GM12878 (cell line): ENCODE measurements at regions not wholly inside any gene's neighbourhood (a gene's known extent, or its start where the extent isn't known, plus 50 kb on each side); places are given as distances from the start of the nearest gene placed in this dataset.

Experiments
- ATAC-seq: fragments of 200-7000 bp; cut with Tn5 transposase; 3 replicates; pipeline ENCODE4 v1.9.1; 2020; ENCODE audit warnings: mild to moderate bottlenecking, moderate library complexity
- BruUV-seq: library from RNA; stranded (reverse); fragments of 400-500 nt; replicated peaks from 2 replicates; lab custom pipeline; 2021; lab: Mats Ljungman, UMichigan
- CTCF ChIA-PET: fragments of 300-600 bp; sonication (Branson Sonifier 250); formaldehyde crosslinking; extraction: SDS; loops from one replicate; lab custom pipeline; 2021; ENCODE audit warnings: inconsistent platforms; lab: Yijun Ruan, JAX
- POLR2A ChIA-PET: fragments of 350-600 bp; formaldehyde crosslinking; extraction: SDS; loops from one replicate; lab custom pipeline; 2021; ENCODE audit warnings: inconsistent platforms; lab: Charles Lee
- RAD21 ChIA-PET: fragments of 300-600 bp; sonication (Branson Sonifier 250); formaldehyde crosslinking; loops from one replicate; lab custom pipeline; 2023; ENCODE audit warnings: antibody characterized with exemption; ENCODE audit not compliant: unreplicated experiment; lab: Charles Lee
- SMC1A ChIA-PET: fragments of 300-600 bp; sonication (Branson Sonifier 250); formaldehyde crosslinking; loops from one replicate; lab custom pipeline; 2023; ENCODE audit not compliant: unreplicated experiment, uncharacterized antibody; lab: Charles Lee
- DNase-seq: peaks from one replicate; pipeline ENCODE4 v3.0.0-alpha.2; 2011; ENCODE audit warnings: low read depth, low spot score
- FAIRE-seq: peaks from 3 replicates; lab custom pipeline; 2011; peaks lifted over from hg19 to GRCh38; lab: Jason Lieb, UNC
- H2AFZ ChIP-seq: 2 replicates; pipeline ENCODE4 v1.6.0; 2011; ENCODE audit warnings: low read depth, low read length, control low read depth; ENCODE audit not compliant: control insufficient read depth
- H3K27ac ChIP-seq: 2 replicates; pipeline ENCODE4 v1.5.1; 2011; ENCODE audit warnings: control low read depth; ENCODE audit not compliant: control insufficient read depth, insufficient read depth
- H3K27me3 ChIP-seq, 2 experiments: replicated peaks in 1 of 2; 2 replicates each; pipeline versions ENCODE4 v1.6.0 to v1.6.1; 2011; ENCODE audit warnings: low read length in 1 of 2; ENCODE audit not compliant: control insufficient read depth in 2 of 2, insufficient read depth in 2 of 2
- H3K36me3 ChIP-seq, 2 experiments: 2 replicates each; pipeline ENCODE4 v1.5.1; 2011; ENCODE audit warnings: low read length in 1 of 2; ENCODE audit not compliant: control insufficient read depth in 2 of 2, insufficient read depth in 2 of 2
- H3K4me1 ChIP-seq: 2 replicates; pipeline ENCODE4 v1.6.1; 2011; ENCODE audit warnings: mild to moderate bottlenecking, low read length, moderate library complexity, mixed read lengths; ENCODE audit not compliant: control insufficient read depth, insufficient read depth
- H3K4me2 ChIP-seq: 2 replicates; pipeline ENCODE4 v1.6.0; 2011; ENCODE audit warnings: control low read depth; ENCODE audit not compliant: control insufficient read depth, insufficient read depth
- H3K4me3 ChIP-seq: fragments of 200-600 bp; sonication (generic); 2 replicates; pipeline ENCODE4 v1.5.1; 2016
- H3K79me2 ChIP-seq: 2 replicates; pipeline ENCODE4 v1.6.0; 2011; ENCODE audit warnings: low read length; ENCODE audit not compliant: control insufficient read depth, insufficient read depth
- H3K9ac ChIP-seq: 2 replicates; pipeline ENCODE4 v1.8.0; 2011; ENCODE audit warnings: low read length, control low read depth, mixed read lengths; ENCODE audit not compliant: control insufficient read depth, insufficient read depth
- H3K9me3 ChIP-seq: replicated peaks from 3 replicates; pipeline ENCODE4 v1.5.1; 2011; ENCODE audit warnings: mild to moderate bottlenecking, low read length; ENCODE audit not compliant: control insufficient read depth, insufficient read depth
- H4K20me1 ChIP-seq: 2 replicates; pipeline ENCODE4 v1.6.0; 2011; ENCODE audit not compliant: control insufficient read depth, insufficient read depth
- ATF3 ChIP-seq: IDR thresholded peaks from 2 replicates; pipeline ENCODE4 v1.6.1; 2011; ENCODE audit warnings: low read depth, mild to moderate bottlenecking, low read length, moderate library complexity, borderline replicate concordance; ENCODE audit errors: extremely low read depth
- BHLHE40 ChIP-seq, 2 experiments: fragments of 450-650 bp in 1 of 2; IDR thresholded peaks; 2 replicates each; pipeline ENCODE4 v1.6.1; 2011 to 2017; ENCODE audit warnings: low read depth in 2 of 2, borderline replicate concordance in 1 of 2, improper control_type of control experiment in 1 of 2, low read length in 1 of 2, mild to moderate bottlenecking in 1 of 2
- CEBPB ChIP-seq, 2 experiments: fragments of 150-350 bp in 1 of 2; IDR thresholded peaks; 2 replicates each; pipeline ENCODE4 v1.6.1; 2012 to 2014; ENCODE audit warnings: low read depth in 2 of 2, low read length in 2 of 2, borderline replicate concordance in 1 of 2, inconsistent platforms in 1 of 2
- CREM ChIP-seq: IDR thresholded peaks from 2 replicates; pipeline ENCODE4 v1.6.1; 2014; ENCODE audit warnings: antibody characterized with exemption, low read depth
- HCFC1 ChIP-seq: fragments of 150-350 bp; IDR thresholded peaks from 2 replicates; pipeline ENCODE4 v1.6.1; 2014; ENCODE audit warnings: low read length
- MLLT1 ChIP-seq: fragments of 450-650 bp; IDR thresholded peaks from 2 replicates; pipeline ENCODE4 v1.6.1; 2016; ENCODE audit warnings: mild to moderate bottlenecking
- MYC ChIP-seq: IDR thresholded peaks from 2 replicates; pipeline ENCODE4 v1.6.1; 2011; ENCODE audit warnings: mild to moderate bottlenecking, low read length, moderate library complexity, inconsistent platforms; ENCODE audit not compliant: insufficient read depth, insufficient replicate concordance, insufficient read length, severe bottlenecking
- NR2C1 ChIP-seq: fragments of 450-650 bp; IDR thresholded peaks from 2 replicates; pipeline ENCODE4 v1.6.1; 2017; ENCODE audit warnings: antibody characterized with exemption, mild to moderate bottlenecking, moderate library complexity
- RAD51 ChIP-seq: fragments of 450-650 bp; IDR thresholded peaks from 2 replicates; pipeline ENCODE4 v1.6.1; 2016; ENCODE audit warnings: moderate library complexity, mild to moderate bottlenecking, inconsistent platforms
- RB1 ChIP-seq: fragments of 450-650 bp; formaldehyde crosslinking; IDR thresholded peaks from 2 replicates; pipeline ENCODE4 v1.6.1; 2017; ENCODE audit warnings: mild to moderate bottlenecking, borderline replicate concordance
- SMAD1 ChIP-seq: fragments of 450-650 bp; IDR thresholded peaks from 2 replicates; pipeline ENCODE4 v1.6.1; 2018; ENCODE audit warnings: mild to moderate bottlenecking, low read depth; ENCODE audit not compliant: partially characterized antibody
- SMC3 ChIP-seq: IDR thresholded peaks from 2 replicates; pipeline ENCODE4 v1.6.1; 2011; ENCODE audit warnings: low read length, improper control_type of control experiment, borderline replicate concordance
- ZBTB11 ChIP-seq: fragments of 450-650 bp; formaldehyde crosslinking; IDR thresholded peaks from 2 replicates; pipeline ENCODE4 v1.5.0; 2022; ENCODE audit warnings: mild to moderate bottlenecking, missing genetic modification characterization
- ZNF274 ChIP-seq: IDR thresholded peaks from one replicate; pipeline ENCODE4 v1.8.0; 2011; ENCODE audit not compliant: insufficient read length, insufficient read depth
- WGBS: methylation state at CpG from one replicate; pipeline ENCODE4 v1.1.6; 2016; ENCODE audit warnings: low lambda C conversion rate; ENCODE audit not compliant: insufficient replicate concordance, insufficient coverage; ENCODE audit errors: missing lambda C conversion rate; 5-methylcytosine and 5-hydroxymethylcytosine counted together
- in situ Hi-C: fragments of 300-500 bp; cut with MboI; formaldehyde crosslinking; loops from 9 replicates; pipeline ENCODE4 v1.14.3; 2018; ENCODE audit warnings: mixed read lengths
- intact Hi-C: fragments of 100-400 bp; cut with micrococcal nuclease; formaldehyde crosslinking; loops from one replicate; pipeline ENCODE4 v1.14.2; 2022; ENCODE audit not compliant: unreplicated experiment
- TF ChIP-seq, protein P1 (sequence below): fragments of 150-350 bp; IDR thresholded peaks from 2 replicates; pipeline ENCODE4 v1.6.1; 2014; ENCODE audit warnings: mild to moderate bottlenecking, low read depth, low read length

DNA sequence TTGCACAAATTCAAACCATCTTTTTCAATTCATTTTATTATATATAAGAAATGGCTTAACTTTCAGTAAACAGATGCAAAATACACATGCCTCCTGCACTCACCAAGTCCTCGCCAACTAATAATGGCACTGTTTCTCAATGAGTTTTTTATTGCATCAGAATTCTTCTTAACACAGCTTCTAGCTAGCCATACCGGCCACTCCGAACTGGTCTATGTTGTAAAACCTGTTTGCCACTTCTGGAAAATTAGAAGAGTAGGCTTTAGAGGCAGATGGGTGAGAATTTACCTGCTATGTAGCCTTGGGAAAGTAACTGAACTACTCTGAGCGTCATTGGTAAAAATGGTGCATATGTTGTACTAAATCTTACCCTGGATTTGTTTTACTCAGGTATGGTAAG, 100.6 kb upstream of the LHCGR start:
- Histone ChIP-seq H3K79me2 (no peaks in the 10 kb centered on the region), H3K36me3 (no peaks in the 10 kb centered on the region), H3K9me3 (no peaks in the 10 kb centered on the region), H3K4me3 (no peak overlapping the region), H2AFZ (no peak overlapping the region), H3K27ac (no peak overlapping the region), H3K9ac (no peak overlapping the region), H3K4me1 (no peaks in the 10 kb centered on the region)
- FAIRE-seq (no peak), DNase-seq (no peak)
- 16% methylated on average over 4 of the region's 4 CpGs for WGBS
- intact Hi-C loops: no loop called here
- ChIA-PET POLR2A (no interaction called here), SMC1A (interaction anchor here (1.0 kb wide), 1 partner anchor 57 kb away, joined by 3 read pairs; no protein-coding TSS in a partner anchor)
- in situ Hi-C loops: no loop called here
- BruUV-seq: no TSS peak
- TF ChIP-seq NR2C1 (no peak), BHLHE40 (IDR thresholded peaks at IDR 0.05; ENCODE audit: borderline replicate concordance in 1 of 2, low read depth in 2 of 2, low read length in 1 of 2) (no peak), ATF3 (no peak), ZBTB11 (CRISPR knock-in tag) (no peak), SMAD1 (no peak), CREM (no peak), RAD51 (no peak), RB1 (no peak), ZNF274 (no peak), HCFC1 (no peak), CEBPB (IDR thresholded peaks at IDR 0.05; ENCODE audit: borderline replicate concordance in 1 of 2, low read depth in 2 of 2, low read length in 2 of 2) (no peak), MYC (no peak), MLLT1 (no peak), SMC3 (no peak)
- TF ChIP-seq, protein P1, sequence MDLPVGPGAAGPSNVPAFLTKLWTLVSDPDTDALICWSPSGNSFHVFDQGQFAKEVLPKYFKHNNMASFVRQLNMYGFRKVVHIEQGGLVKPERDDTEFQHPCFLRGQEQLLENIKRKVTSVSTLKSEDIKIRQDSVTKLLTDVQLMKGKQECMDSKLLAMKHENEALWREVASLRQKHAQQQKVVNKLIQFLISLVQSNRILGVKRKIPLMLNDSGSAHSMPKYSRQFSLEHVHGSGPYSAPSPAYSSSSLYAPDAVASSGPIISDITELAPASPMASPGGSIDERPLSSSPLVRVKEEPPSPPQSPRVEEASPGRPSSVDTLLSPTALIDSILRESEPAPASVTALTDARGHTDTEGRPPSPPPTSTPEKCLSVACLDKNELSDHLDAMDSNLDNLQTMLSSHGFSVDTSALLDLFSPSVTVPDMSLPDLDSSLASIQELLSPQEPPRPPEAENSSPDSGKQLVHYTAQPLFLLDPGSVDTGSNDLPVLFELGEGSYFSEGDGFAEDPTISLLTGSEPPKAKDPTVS: no peak
- TF ChIP-seq, all 136 proteins: peak for 0
- Histone ChIP-seq H3K4me2 (no peak overlapping the region), H3K27me3 (peaks cover 0 to 3% of the 10 kb centered on the region in 2 experiments; a peak in 2 of 4 replicates), H4K20me1 (no peaks in the 10 kb centered on the region)
- no peak for ATAC-seq
- CTCF ChIA-PET: no interaction called here
- RAD21 ChIA-PET: no interaction called here
